Common myeloid progenitor, CD34-positive (primary cell): ENCODE measurements at regions not wholly inside any gene's neighbourhood (a gene's known extent, or its start where the extent isn't known, plus 50 kb on each side); places are given as distances from the start of the nearest gene placed in this dataset.

Experiments used
- CTCF ChIA-PET: fragments of 350-600 bp; sonication (Branson Sonifier 250); formaldehyde crosslinking; loops from one replicate; lab custom pipeline; 2021; ENCODE audit warnings: antibody characterized with exemption; lab: Charles Lee
- POLR2A ChIA-PET: fragments of 350-600 bp; sonication (Branson Sonifier 250); formaldehyde crosslinking; loops from one replicate; lab custom pipeline; 2021; ENCODE audit warnings: antibody characterized with exemption; lab: Charles Lee
- DNase-seq, 3 donors: peaks; one replicate each; pipeline versions ENCODE4 v3.0.0 to v3.0.0-alpha.2; 2013
- H3K27ac ChIP-seq, 2 experiments: 1 replicate in 1 of 2; 2 replicates in 1 of 2; pipeline ENCODE4 v1.7.0; 2013; ENCODE audit warnings: inconsistent platforms in 2 of 2, low read length in 2 of 2, mild to moderate bottlenecking in 2 of 2, low read depth in 1 of 2, moderate library complexity in 1 of 2; ENCODE audit not compliant: severe bottlenecking in 2 of 2, insufficient read depth in 1 of 2, poor library complexity in 1 of 2
- H3K27me3 ChIP-seq, 5 experiments: replicated peaks in 2 of 5; 1 replicate in 3 of 5; 2 replicates in 2 of 5; pipeline versions ENCODE4 v1.6.1 to v1.7.0; 2013; ENCODE audit warnings: low read length in 4 of 5, mild to moderate bottlenecking in 2 of 5, moderate library complexity in 2 of 5, inconsistent platforms in 1 of 5; ENCODE audit not compliant: insufficient read depth in 5 of 5, control insufficient read depth in 4 of 5
- H3K36me3 ChIP-seq, 4 experiments: 1 replicate in 2 of 4; 2 replicates in 2 of 4; pipeline versions ENCODE4 v1.6.1 to v1.7.0; 2013; ENCODE audit warnings: low read length in 3 of 4, control low read depth in 1 of 4, mild to moderate bottlenecking in 1 of 4; ENCODE audit not compliant: control insufficient read depth in 4 of 4, insufficient read depth in 4 of 4
- H3K4me1 ChIP-seq, 4 experiments: 1 replicate in 3 of 4; 2 replicates in 1 of 4; pipeline versions ENCODE4 v1.6.1 to v1.7.1; 2013; ENCODE audit warnings: low read length in 3 of 4, mild to moderate bottlenecking in 3 of 4, control low read depth in 1 of 4, inconsistent platforms in 1 of 4, moderate library complexity in 1 of 4; ENCODE audit not compliant: control insufficient read depth in 4 of 4, insufficient read depth in 4 of 4; ENCODE audit errors: control extremely low read depth in 1 of 4
- H3K4me3 ChIP-seq, 7 experiments: 1 replicate in 4 of 7; 2 replicates in 3 of 7; pipeline versions ENCODE4 v1.5.1 to v1.7.0; 2013; ENCODE audit warnings: mild to moderate bottlenecking in 7 of 7, low read length in 6 of 7, moderate library complexity in 6 of 7, inconsistent platforms in 2 of 7, low read depth in 2 of 7, control low read depth in 1 of 7; ENCODE audit not compliant: insufficient read depth in 4 of 7, control insufficient read depth in 1 of 7; ENCODE audit errors: extremely low read depth in 1 of 7
- H3K9me3 ChIP-seq, 5 experiments: 1 replicate in 4 of 5; 2 replicates in 1 of 5; pipeline versions ENCODE4 v1.6.1 to v1.7.1; 2013; ENCODE audit warnings: low read length in 4 of 5, mild to moderate bottlenecking in 2 of 5, inconsistent platforms in 1 of 5, low read depth in 1 of 5, moderate library complexity in 1 of 5; ENCODE audit not compliant: control insufficient read depth in 4 of 5, insufficient read depth in 2 of 5; ENCODE audit errors: control extremely low read depth in 1 of 5
- WGBS: methylation state at CpG from one replicate; pipeline ENCODE4 v1.1.5; 2013; ENCODE audit not compliant: insufficient coverage; 5-methylcytosine and 5-hydroxymethylcytosine counted together

DNA sequence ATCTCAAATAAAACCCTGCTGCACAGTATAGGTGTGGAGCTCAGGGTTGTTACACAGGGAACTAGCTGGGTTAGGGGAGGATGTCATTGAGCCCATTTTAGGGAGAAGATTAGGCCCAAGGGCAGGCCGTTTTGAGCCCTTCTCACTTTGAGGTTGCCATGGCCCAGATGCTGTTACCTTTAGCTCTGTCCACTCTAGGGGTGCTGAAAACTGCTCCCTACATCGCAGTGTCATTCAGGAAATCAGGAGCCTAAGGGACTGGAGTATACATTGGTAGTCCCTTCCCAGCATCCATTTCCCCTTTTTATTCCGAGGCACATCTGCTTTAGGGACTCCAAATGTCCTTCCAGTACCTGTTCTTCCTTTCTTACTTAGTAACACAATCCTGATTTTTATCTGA, 79.0 kb upstream of the SELENOK start:
- Histone ChIP-seq H3K4me3 (no peak overlapping the region), H3K9me3 (peaks cover 0 to 31% (median 6%) of the 10 kb centered on the region in 5 experiments), H3K27ac (no peak overlapping the region), H3K27me3 (no peaks in the 10 kb centered on the region), H3K36me3 (no peaks in the 10 kb centered on the region), H3K4me1 (no peaks in the 10 kb centered on the region)
- POLR2A ChIA-PET, result no interaction called here
- 44% methylated on average over 2 of the region's 3 CpGs for whole genome bisulfite sequencing
- DNase-seq, result no peak
- CTCF ChIA-PET, result no interaction called here

DNA sequence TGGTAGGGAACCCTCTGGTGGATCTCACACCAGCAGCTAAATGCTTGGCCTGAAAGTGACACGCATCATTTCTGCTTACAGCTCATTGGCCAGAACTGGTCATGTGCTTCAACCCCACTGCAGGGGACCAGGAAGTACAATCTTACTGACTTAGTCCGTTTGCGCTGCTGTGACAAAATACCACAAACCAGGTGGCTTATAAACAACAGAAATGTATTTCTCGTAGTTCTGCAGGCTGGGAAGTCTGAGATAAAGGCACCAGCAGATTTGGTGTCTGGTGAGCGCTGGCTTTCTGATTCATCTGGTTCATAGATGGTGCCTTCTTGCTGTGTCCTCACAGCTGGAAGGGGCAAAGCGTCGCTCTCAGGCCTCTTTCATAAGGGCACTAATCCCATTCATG, 77.4 kb upstream of the SELENOK start:
- CTCF ChIA-PET, result no interaction called here

DNA sequence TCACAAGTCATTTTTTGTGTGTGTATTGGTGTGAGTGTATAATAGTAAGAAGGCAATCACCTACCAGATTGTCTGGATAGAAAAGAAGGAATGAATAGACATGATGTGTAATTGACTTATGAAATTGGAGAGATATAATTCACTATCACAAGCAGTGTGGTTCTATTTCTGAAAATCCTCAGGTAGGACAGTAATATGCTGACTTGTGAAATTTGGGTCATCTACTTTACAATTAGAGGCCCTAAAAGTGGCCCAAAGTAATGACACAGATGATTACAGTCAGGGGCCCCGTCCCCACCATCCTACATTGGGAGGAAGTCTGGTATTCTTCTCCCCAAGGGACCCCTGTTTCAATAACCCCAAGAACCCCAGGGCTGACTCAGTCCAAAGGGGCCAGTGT, 73.6 kb upstream of the SELENOK start:
- Histone ChIP-seq H3K9me3 (peaks cover 0 to 11% (median 6%) of the 10 kb centered on the region in 5 experiments), H3K27me3 (no peaks in the 10 kb centered on the region), H3K4me3 (no peak overlapping the region), H3K36me3 (no peaks in the 10 kb centered on the region), H3K4me1 (no peaks in the 10 kb centered on the region), H3K27ac (no peak overlapping the region)
- no CpG with 5 or more reads among the region's 1 CpG for whole genome bisulfite sequencing
- CTCF ChIA-PET, result no interaction called here
- POLR2A ChIA-PET, result no interaction called here
- DNase-seq, result no peak

More for the DNA sequence above, 77.4 kb upstream of the SELENOK start:
- Histone ChIP-seq H3K4me1 (no peaks in the 10 kb centered on the region), H3K36me3 (no peaks in the 10 kb centered on the region), H3K27ac (no peak overlapping the region), H3K27me3 (no peaks in the 10 kb centered on the region), H3K4me3 (no peak overlapping the region), H3K9me3 (peaks cover 0 to 27% (median 6%) of the 10 kb centered on the region in 5 experiments)
- POLR2A ChIA-PET, result no interaction called here
- 96% methylated on average over 4 of the region's 7 CpGs for WGBS
- DNase-seq, result no peak

DNA sequence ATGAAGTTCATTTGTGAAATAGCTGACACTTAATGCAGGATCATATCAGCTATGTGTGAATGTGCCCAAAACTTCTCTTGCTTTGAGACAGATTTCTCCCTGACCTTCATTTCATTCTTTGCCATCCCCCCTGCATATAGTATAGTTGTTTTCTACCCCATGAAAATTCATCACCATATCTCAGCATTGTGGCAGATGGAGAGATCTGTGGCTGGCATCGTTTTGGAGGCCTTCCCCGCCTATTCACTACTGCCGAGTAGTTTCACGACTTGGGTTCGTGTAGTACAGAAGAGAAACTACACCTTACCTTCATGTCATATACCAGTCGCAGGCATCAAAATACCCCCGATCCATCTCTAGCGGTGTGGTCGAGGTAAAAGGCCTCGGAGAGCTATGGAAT, 66.2 kb upstream of the SELENOK start:
- CTCF ChIA-PET, result no interaction called here
- POLR2A ChIA-PET, result no interaction called here
- WGBS, result 100% methylated on average over 6 of the region's 10 CpGs

DNA sequence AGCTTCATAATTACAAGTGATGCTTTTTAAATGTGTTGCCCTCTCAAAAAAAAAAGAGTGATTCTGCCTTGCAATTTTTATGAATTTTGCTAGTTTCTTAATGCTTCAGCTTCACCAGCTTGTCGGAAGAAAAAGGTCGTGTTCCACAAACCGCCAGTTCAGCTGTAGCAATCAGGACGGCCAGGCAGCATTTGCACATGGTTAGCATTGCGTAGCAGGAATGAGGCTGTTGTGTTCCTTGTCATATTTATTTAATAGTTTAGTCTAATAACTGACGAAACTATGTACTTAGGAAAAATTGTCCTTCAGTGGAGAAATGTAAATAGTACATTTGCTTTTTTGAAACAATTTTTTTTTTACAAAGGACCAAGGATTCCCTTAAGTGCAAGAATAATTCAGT, 64.9 kb upstream of the SELENOK start:
- Histone ChIP-seq H3K9me3 (peaks cover 0 to 1% (median 0%) of the 10 kb centered on the region in 5 experiments), H3K4me3 (no peak overlapping the region), H3K4me1 (no peaks in the 10 kb centered on the region), H3K36me3 (no peaks in the 10 kb centered on the region), H3K27me3 (peaks cover 0 to 5% (median 2%) of the 10 kb centered on the region in 5 experiments), H3K27ac (no peak overlapping the region)
- 100% methylated on average over 3 of the region's 6 CpGs for WGBS
- ChIA-PET POLR2A (no interaction called here), CTCF (no interaction called here)
- no peak for DNase-seq

More for the DNA sequence above, 66.2 kb upstream of the SELENOK start:
- no peaks in the 10 kb centered on the region for H3K36me3 ChIP-seq
- no peaks in the 10 kb centered on the region for H3K4me1 ChIP-seq
- no peak for DNase-seq
- H3K27ac ChIP-seq, result no peak overlapping the region
- H3K9me3 ChIP-seq, result peaks cover 0 to 1% (median 0%) of the 10 kb centered on the region in 5 experiments
- H3K27me3 ChIP-seq, result peaks cover 0 to 5% (median 0%) of the 10 kb centered on the region in 5 experiments
- no peak overlapping the region for H3K4me3 ChIP-seq

DNA sequence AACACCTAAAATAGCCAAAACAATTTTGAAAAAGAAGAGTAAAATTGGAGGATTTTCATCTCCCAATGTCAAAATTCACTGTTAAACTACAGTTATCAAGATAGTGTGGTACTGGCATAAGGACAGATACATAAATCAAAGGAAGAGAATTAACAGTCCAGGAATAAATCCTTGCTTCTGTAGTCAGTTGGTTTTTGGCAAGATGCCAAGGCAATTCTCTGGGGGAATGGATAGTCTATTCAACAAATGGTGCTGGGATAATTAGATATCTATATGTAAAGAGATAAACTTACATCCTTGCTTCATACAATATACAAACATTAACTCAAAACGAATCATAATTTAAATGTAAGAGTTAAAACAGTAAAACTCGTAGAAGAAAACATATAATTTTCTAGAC, 57.9 kb upstream of the SELENOK start:
- Histone ChIP-seq H3K36me3 (no peaks in the 10 kb centered on the region), H3K4me3 (no peak overlapping the region), H3K4me1 (no peaks in the 10 kb centered on the region), H3K9me3 (peaks cover 0 to 26% (median 9%) of the 10 kb centered on the region in 5 experiments), H3K27ac (no peak overlapping the region), H3K27me3 (peaks cover 0 to 5% (median 0%) of the 10 kb centered on the region in 5 experiments)
- DNase-seq, result no peak
- POLR2A ChIA-PET, result no interaction called here
- CTCF ChIA-PET, result no interaction called here
- no CpG with 5 or more reads among the region's 2 CpGs for WGBS

DNA sequence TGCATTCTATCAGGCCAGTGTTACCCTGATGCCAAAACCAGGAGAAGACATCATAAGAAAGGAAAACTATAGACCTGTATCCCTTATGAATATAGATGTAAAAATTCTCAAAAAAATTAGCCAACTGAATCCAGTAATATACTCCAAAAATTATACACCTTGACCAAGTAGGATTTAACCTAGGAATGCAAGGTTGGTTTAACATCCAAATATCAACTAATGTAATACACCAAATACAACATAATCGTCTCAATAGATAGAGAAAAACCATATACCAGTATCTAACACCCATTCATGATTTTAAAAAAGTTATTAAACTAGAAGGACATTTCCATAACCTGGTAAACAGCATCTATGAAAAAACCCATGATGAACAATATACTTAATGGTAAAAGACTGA, 56.5 kb upstream of the SELENOK start:
- Histone ChIP-seq H3K27ac (no peak overlapping the region), H3K4me3 (no peak overlapping the region), H3K27me3 (peaks cover 0 to 2% (median 0%) of the 10 kb centered on the region in 5 experiments), H3K9me3 (peaks cover 0 to 26% (median 9%) of the 10 kb centered on the region in 5 experiments), H3K36me3 (no peaks in the 10 kb centered on the region), H3K4me1 (no peaks in the 10 kb centered on the region)
- ChIA-PET POLR2A (no interaction called here), CTCF (no interaction called here)
- no peak for DNase-seq
- 100% methylated on average over 1 of the region's 1 CpG for WGBS
